Natural killer cell (primary cell): ENCODE measurements at regions not wholly inside any gene's neighbourhood (a gene's known extent, or its start where the extent isn't known, plus 50 kb on each side); places are given as distances from the start of the nearest gene placed in this dataset.

Experiments
- ATAC-seq, 3 donors: fragments of 150-1000 bp in 2 of 3; fragments of 200-7000 bp in 1 of 3; cut with Tn5 transposase; 1 replicate in 1 of 3; 2 replicates in 2 of 3; pipeline ENCODE4 v1.10.0; 2021; ENCODE audit warnings: mild to moderate bottlenecking in 2 of 3, moderate library complexity in 2 of 3
- DNase-seq, 2 donors: peaks; one replicate each; pipeline versions ENCODE4 v3.0.0 to v3.0.0-alpha.2; 2013 to 2021; ENCODE audit warnings: mixed read lengths in 1 of 2
- H3K27ac ChIP-seq: one replicate; pipeline ENCODE4 v1.5.1; 2013; ENCODE audit warnings: mild to moderate bottlenecking, low read length
- H3K27me3 ChIP-seq: one replicate; pipeline ENCODE4 v1.6.1; 2013; ENCODE audit warnings: low read length; ENCODE audit not compliant: control insufficient read depth, insufficient read depth
- H3K36me3 ChIP-seq: one replicate; pipeline ENCODE4 v1.6.1; 2013; ENCODE audit warnings: low read length; ENCODE audit not compliant: control insufficient read depth, insufficient read depth
- H3K4me1 ChIP-seq: one replicate; pipeline ENCODE4 v1.6.1; 2013; ENCODE audit warnings: low read length; ENCODE audit not compliant: control insufficient read depth, insufficient read depth
- H3K4me3 ChIP-seq: one replicate; pipeline ENCODE4 v1.5.1; 2013; ENCODE audit warnings: low read length
- H3K9me3 ChIP-seq: one replicate; pipeline ENCODE4 v1.6.1; 2013; ENCODE audit warnings: low read length; ENCODE audit not compliant: control insufficient read depth, insufficient read depth
- H3K27ac Mint-ChIP-seq, 2 donors: one replicate each; pipeline ENCODE4 v1.8.0; 2022; ENCODE audit warnings: mild to moderate bottlenecking in 2 of 2, mixed read lengths in 2 of 2, moderate library complexity in 1 of 2
- H3K27me3 Mint-ChIP-seq, 2 donors: one replicate each; pipeline ENCODE4 v1.8.0; 2022; ENCODE audit warnings: low read depth in 2 of 2, mixed read lengths in 2 of 2
- H3K36me3 Mint-ChIP-seq: one replicate; pipeline ENCODE4 v1.8.0; 2022; ENCODE audit warnings: mixed read lengths
- H3K4me1 Mint-ChIP-seq, 2 donors: one replicate each; pipeline ENCODE4 v1.8.0; 2022; ENCODE audit warnings: mixed read lengths in 2 of 2
- H3K4me3 Mint-ChIP-seq: one replicate; pipeline ENCODE4 v1.8.0; 2022; ENCODE audit warnings: mild to moderate bottlenecking, moderate library complexity, mixed read lengths
- H3K9me3 Mint-ChIP-seq, 2 donors: one replicate each; pipeline ENCODE4 v1.8.0; 2022; ENCODE audit warnings: mixed read lengths in 2 of 2
- WGBS: methylation state at CpG from one replicate; pipeline ENCODE4 v1.1.7; 2013; ENCODE audit warnings: missing lambda C conversion rate; ENCODE audit not compliant: insufficient coverage; 5-methylcytosine and 5-hydroxymethylcytosine counted together
- intact Hi-C: fragments of 100-400 bp; cut with micrococcal nuclease; formaldehyde crosslinking; loops from one replicate; pipeline ENCODE4 v1.14.2; 2022
- TF ChIP-seq, protein P1 (sequence below): fragments of 200-600 bp; IDR thresholded peaks from one replicate; pipeline ENCODE4 v1.8.0; 2022; ENCODE audit warnings: antibody characterized with exemption

DNA sequence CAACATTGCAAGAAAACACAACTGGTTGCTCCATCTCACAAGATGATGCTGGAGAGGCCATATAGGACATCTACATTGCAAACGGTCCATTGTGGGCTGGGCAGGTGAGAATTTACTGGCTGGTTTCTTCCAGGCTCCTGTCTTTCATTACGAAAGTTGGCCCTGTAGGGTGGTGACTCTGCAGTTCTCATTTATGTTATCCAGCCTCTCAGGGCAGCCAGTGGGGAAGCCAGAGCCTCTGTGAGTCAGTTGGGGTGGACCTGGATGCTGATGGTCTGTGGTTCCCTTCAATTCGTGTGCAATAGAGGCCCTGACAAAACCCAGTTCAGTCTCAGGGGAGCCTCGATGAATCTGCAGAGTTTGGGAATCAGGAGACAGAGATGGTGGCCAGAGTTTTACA is 341.0 kb upstream of the CCL2 start:
- no peak overlapping the region for H3K27ac Mint-ChIP-seq
- no peaks in the 10 kb centered on the region for H3K4me1 ChIP-seq
- WGBS = 78% methylated on average over 4 of the region's 4 CpGs
- no peak overlapping the region for H3K4me3 Mint-ChIP-seq
- no peak overlapping the region for H3K27ac ChIP-seq
- DNase-seq (no peak), ATAC-seq (no peak)
- no peaks in the 10 kb centered on the region for H3K36me3 Mint-ChIP-seq
- no peaks in the 10 kb centered on the region for H3K36me3 ChIP-seq
- H3K9me3 Mint-ChIP-seq = no peaks in the 10 kb centered on the region
- H3K9me3 ChIP-seq = no peaks in the 10 kb centered on the region
- H3K4me1 Mint-ChIP-seq = peaks cover 0 to 4% of the 10 kb centered on the region in 2 donors
- H3K4me3 ChIP-seq = no peak overlapping the region
- TF ChIP-seq, protein P1, sequence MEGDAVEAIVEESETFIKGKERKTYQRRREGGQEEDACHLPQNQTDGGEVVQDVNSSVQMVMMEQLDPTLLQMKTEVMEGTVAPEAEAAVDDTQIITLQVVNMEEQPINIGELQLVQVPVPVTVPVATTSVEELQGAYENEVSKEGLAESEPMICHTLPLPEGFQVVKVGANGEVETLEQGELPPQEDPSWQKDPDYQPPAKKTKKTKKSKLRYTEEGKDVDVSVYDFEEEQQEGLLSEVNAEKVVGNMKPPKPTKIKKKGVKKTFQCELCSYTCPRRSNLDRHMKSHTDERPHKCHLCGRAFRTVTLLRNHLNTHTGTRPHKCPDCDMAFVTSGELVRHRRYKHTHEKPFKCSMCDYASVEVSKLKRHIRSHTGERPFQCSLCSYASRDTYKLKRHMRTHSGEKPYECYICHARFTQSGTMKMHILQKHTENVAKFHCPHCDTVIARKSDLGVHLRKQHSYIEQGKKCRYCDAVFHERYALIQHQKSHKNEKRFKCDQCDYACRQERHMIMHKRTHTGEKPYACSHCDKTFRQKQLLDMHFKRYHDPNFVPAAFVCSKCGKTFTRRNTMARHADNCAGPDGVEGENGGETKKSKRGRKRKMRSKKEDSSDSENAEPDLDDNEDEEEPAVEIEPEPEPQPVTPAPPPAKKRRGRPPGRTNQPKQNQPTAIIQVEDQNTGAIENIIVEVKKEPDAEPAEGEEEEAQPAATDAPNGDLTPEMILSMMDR = no peak
- no peaks in the 10 kb centered on the region for H3K27me3 ChIP-seq
- intact Hi-C loops = no loop called here
- peaks cover 11 to 18% of the 10 kb centered on the region in 2 donors for H3K27me3 Mint-ChIP-seq

DNA sequence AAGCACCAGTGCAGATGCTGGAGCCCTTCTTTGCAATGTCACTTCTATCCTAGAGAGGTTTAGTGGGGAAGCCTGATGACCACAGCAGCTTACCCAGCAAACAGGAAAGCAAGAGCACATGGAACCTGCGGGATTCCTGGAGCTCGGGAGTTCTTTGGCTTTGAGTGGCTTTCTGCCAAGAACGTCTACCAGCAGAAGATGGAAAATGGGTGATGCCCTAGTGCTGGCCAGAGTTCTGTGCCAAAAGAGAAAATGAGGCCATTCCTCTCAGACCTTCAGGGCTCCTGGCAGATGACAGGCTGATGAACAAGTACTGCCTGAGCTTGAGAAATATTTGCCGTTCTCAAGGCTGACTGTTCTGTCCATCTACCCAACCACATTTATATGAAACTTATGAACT is 332.1 kb upstream of the CCL2 start:
- no peaks in the 10 kb centered on the region for H3K9me3 ChIP-seq
- no peaks in the 10 kb centered on the region for H3K27me3 ChIP-seq
- H3K9me3 Mint-ChIP-seq = no peaks in the 10 kb centered on the region
- intact Hi-C loops = no loop called here
- TF ChIP-seq, protein P1 = no peak
- no peaks in the 10 kb centered on the region for H3K4me1 Mint-ChIP-seq
- no peaks in the 10 kb centered on the region for H3K4me1 ChIP-seq
- DNase-seq (no peak), ATAC-seq (no peak)
- peaks cover 10 to 24% of the 10 kb centered on the region in 2 donors for H3K27me3 Mint-ChIP-seq
- H3K36me3 ChIP-seq = no peaks in the 10 kb centered on the region
- H3K27ac Mint-ChIP-seq = no peak overlapping the region
- no peak overlapping the region for H3K27ac ChIP-seq
- no peaks in the 10 kb centered on the region for H3K36me3 Mint-ChIP-seq
- H3K4me3 ChIP-seq = no peak overlapping the region
- 90% methylated on average over 4 of the region's 4 CpGs for WGBS
- H3K4me3 Mint-ChIP-seq = no peak overlapping the region

DNA sequence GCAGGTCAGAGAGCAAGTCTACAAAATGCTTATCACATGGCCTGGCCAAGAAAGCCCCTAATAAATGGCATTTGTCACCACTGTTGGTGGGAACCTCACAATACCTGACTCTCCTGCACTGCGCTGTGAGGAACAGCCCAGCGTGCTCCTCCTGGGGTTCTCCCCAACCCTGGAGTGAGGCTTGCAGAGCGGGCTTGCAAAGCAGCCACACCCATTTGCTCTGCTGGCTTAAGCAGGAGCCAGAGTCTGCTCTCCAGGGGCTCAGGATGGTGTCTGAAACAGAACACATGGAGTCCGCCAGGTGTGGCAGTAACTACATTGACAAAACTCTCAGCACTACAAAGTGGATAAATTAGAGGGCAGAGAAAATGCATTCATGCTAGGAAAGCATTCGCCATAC is 331.0 kb upstream of the CCL2 start:
- ATAC-seq (no peak), DNase-seq (no peak)
- no peaks in the 10 kb centered on the region for H3K36me3 Mint-ChIP-seq
- intact Hi-C loops = no loop called here
- H3K4me3 Mint-ChIP-seq = no peak overlapping the region
- Histone ChIP-seq H3K36me3 (no peaks in the 10 kb centered on the region), H3K27ac (no peak overlapping the region), H3K27me3 (no peaks in the 10 kb centered on the region), H3K4me3 (no peak overlapping the region), H3K4me1 (no peaks in the 10 kb centered on the region), H3K9me3 (no peaks in the 10 kb centered on the region)
- H3K27ac Mint-ChIP-seq = no peak overlapping the region
- no peaks in the 10 kb centered on the region for H3K4me1 Mint-ChIP-seq
- WGBS = 84% methylated on average over 4 of the region's 5 CpGs
- TF ChIP-seq, protein P1 = no peak
- H3K9me3 Mint-ChIP-seq = no peaks in the 10 kb centered on the region
- H3K27me3 Mint-ChIP-seq = peaks cover 9 to 17% of the 10 kb centered on the region in 2 donors

DNA sequence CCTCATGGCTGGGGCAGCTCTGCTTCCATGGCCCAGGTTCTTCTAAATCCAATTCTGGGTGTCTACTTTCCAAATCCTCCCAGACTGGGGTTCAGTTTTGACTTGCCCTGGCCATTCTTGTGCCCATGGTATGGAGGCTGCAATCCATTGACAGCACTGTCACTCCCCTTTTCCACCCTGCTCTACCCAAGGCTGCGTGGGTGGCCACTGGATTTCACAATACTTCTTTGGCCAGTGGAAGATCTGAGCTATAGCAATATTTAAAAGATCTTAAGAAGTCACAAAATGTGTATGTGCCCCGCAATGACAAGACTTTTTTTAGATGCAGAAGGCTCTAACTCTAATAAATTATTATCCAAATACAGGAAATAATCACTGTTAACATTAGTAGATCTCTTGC is 329.4 kb upstream of the CCL2 start:
- Mint-ChIP-seq H3K27me3 (peaks cover 11 to 17% of the 10 kb centered on the region in 2 donors), H3K36me3 (no peaks in the 10 kb centered on the region), H3K9me3 (no peaks in the 10 kb centered on the region)

More for the DNA sequence above, 329.4 kb upstream of the CCL2 start:
- Histone ChIP-seq H3K27me3 (no peaks in the 10 kb centered on the region), H3K4me3 (no peak overlapping the region), H3K27ac (no peak overlapping the region), H3K4me1 (no peaks in the 10 kb centered on the region), H3K9me3 (no peaks in the 10 kb centered on the region), H3K36me3 (no peaks in the 10 kb centered on the region)
- TF ChIP-seq, protein P1 = no peak
- intact Hi-C loops = loop anchor here (5.0 kb wide), 1 partner anchor 222 kb away; no protein-coding TSS in a partner anchor
- no peak for ATAC-seq
- H3K4me3 Mint-ChIP-seq = no peak overlapping the region
- H3K4me1 Mint-ChIP-seq = no peaks in the 10 kb centered on the region
- H3K27ac Mint-ChIP-seq = no peak overlapping the region
- DNase-seq = no peak
- 82% methylated on average over 2 of the region's 2 CpGs for WGBS
